ENCODE measurements at regions not wholly inside any gene's neighbourhood (a gene's known extent, or its start where the extent isn't known, plus 50 kb on each side); places are given as distances from the start of the nearest gene placed in this dataset.
A peak's percentile ranks its signal among the peaks of the same experiment; 100 is the strongest.
"Not testable (repeated sequence)": the region's sequence is repeated elsewhere in the genome, so short reads cannot be mapped to it uniquely, and the experiment has no call there.

DNA sequence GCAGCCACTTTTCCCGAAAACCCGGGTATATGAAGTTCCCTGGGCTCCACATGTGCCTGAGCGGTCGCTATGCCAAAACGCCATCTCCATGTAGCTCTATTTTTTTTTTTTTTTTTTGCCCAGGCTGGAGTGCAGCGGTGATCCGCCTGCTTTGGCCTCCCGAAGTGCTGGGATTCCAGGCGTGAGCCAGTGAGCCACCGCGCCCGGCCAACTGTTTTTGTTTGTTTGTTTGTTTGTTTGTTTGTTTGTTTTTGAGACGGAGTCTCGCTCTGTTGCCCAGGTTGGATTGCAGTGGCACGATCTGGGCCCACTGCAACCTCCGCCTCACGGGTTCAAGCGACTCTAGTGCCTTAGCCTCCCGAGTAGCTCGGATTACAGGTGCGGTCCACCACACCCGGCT, 237.5 kb upstream of the IRAK1BP1 start:
- Histone ChIP-seq H3K27ac (no peak overlapping the region), H3K36me3 (replicated peaks in 1 of 2) (no peaks in the 10 kb centered on the region), H3K9me3 (replicated peaks in 1 of 3) (no peaks in the 10 kb centered on the region), H3K4me3 (peak overlapping the region in 1 of 4 donors; percentile 50), H3K27me3 (no peaks in the 10 kb centered on the region), H3K4me1 (replicated peaks in 1 of 2) (no peaks in the 10 kb centered on the region)
- TF ChIP-seq, protein P1, sequence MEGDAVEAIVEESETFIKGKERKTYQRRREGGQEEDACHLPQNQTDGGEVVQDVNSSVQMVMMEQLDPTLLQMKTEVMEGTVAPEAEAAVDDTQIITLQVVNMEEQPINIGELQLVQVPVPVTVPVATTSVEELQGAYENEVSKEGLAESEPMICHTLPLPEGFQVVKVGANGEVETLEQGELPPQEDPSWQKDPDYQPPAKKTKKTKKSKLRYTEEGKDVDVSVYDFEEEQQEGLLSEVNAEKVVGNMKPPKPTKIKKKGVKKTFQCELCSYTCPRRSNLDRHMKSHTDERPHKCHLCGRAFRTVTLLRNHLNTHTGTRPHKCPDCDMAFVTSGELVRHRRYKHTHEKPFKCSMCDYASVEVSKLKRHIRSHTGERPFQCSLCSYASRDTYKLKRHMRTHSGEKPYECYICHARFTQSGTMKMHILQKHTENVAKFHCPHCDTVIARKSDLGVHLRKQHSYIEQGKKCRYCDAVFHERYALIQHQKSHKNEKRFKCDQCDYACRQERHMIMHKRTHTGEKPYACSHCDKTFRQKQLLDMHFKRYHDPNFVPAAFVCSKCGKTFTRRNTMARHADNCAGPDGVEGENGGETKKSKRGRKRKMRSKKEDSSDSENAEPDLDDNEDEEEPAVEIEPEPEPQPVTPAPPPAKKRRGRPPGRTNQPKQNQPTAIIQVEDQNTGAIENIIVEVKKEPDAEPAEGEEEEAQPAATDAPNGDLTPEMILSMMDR (IDR thresholded peaks at IDR 0.05), result no peak
- no peak for TF ChIP-seq POLR2A (IDR thresholded peaks at IDR 0.05)
- 87 to 90% (median 89%) methylated on average over 22 of the region's 22 CpGs for WGBS, 4 donors
- intact Hi-C loops (cut with DNase I), result no loop called here
- DNase-seq, result no peak

DNA sequence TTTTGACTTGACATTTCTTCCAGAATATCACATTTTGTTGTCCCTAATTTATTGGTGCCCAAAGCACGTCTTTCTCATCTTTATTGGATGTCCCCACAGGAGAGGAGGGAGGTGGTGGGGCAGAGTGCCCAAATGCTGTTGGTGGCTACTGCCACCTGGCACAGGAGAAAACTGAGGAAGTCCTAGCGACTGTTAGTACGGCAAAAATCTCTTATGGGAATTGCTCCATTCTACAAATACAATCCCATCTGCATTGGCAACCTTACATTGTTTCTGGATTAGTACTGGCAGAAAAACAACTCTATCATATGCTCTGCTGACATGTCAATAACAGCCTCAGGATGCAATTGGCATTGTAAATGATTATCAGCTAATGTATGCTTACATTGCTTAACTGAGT, 235.4 kb upstream of the IRAK1BP1 start:
- intact Hi-C loops (cut with DNase I), result no loop called here
- H3K36me3 ChIP-seq (replicated peaks in 1 of 2), result no peaks in the 10 kb centered on the region
- no peaks in the 10 kb centered on the region for H3K9me3 ChIP-seq (replicated peaks in 1 of 3)
- 44 to 54% (median 50%) methylated on average over 3 of the region's 3 CpGs for WGBS, 4 donors
- H3K27ac ChIP-seq, result no peak overlapping the region
- DNase-seq, result no peak
- no peaks in the 10 kb centered on the region for H3K27me3 ChIP-seq
- H3K4me1 ChIP-seq (replicated peaks in 1 of 2), result no peaks in the 10 kb centered on the region
- no peak for TF ChIP-seq POLR2A (IDR thresholded peaks at IDR 0.05)
- TF ChIP-seq, protein P1 (IDR thresholded peaks at IDR 0.05), result no peak
- H3K4me3 ChIP-seq, result no peak overlapping the region

DNA sequence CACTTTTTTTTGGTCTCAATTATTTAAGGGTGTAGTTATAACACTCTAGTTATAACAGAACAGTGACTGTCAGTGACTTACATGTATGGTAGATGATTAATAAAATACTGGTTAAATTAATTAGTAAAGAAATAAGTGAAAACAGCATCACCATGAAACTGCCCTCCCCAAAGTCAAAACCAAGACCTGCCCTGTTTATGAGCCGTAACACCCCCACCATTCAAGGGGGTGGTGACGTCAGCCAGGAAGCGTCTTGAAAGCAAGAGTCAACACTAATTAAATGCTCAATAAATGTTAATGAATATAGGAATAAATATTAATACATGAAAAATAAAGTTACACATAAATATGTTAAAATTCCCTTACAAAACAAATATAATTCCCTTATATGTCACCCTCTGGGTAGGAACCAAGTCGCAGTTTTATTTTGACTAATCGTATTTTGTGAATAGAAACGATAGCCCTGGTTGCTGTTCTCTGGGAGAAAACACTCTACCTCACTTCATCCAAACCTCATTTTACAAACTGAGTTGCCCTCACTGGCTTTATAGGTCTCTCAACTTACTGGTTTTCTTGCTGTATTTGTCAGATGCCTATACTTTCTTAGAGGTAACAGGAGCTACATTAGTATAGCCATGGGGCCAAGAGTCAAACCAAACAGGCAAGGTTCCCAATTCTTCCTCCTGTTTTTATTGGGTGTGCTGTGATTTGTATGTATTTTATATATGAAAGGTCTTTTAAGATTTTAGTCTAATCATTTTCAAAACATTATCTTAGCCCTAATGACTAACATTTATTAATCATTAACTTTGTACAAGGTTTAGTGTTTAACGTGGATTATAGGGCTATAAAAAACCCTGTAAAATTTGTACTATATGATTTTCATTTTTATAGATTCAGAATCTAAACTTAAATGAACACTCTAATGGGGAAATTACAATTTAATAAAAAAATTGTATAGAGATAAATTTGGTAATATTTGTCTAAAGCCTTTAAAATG, 227.9 kb upstream of the IRAK1BP1 start:
- H3K4me3 ChIP-seq, result no peak overlapping the region
- intact Hi-C loops (cut with DNase I), result no loop called here
- no peaks in the 10 kb centered on the region for H3K27me3 ChIP-seq
- no peaks in the 10 kb centered on the region for H3K36me3 ChIP-seq (replicated peaks in 1 of 2)
- no peak for DNase-seq
- WGBS, 4 donors, result 71 to 83% (median 80%) methylated on average over 7 of the region's 7 CpGs
- H3K27ac ChIP-seq, result no peak overlapping the region
- no peaks in the 10 kb centered on the region for H3K4me1 ChIP-seq (replicated peaks in 1 of 2)
- TF ChIP-seq POLR2A (IDR thresholded peaks at IDR 0.05), result no peak
- TF ChIP-seq, protein P1 (IDR thresholded peaks at IDR 0.05), result no peak
- no peaks in the 10 kb centered on the region for H3K9me3 ChIP-seq (replicated peaks in 1 of 3)

DNA sequence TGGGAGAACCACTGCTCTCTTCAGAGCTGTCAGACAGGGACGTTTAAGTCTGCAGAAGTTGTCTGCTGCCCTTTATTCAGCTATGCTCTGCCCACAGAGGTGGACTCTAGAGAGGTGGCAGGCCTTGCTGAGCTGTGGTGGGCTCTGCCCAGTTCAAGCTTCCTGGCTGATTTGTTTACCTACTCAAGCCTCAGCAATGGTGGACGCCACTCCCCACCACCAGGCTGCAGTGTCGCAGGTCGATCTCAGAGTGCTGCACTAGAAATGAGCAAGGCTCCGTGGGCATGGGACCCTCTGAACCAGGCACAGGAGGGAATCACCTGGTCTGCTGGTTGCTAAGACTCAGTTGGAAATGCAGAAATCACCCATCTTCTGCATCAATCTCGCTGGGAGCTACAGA, 223.4 kb upstream of the IRAK1BP1 start:
- H3K4me1 ChIP-seq (replicated peaks in 1 of 2); H3K4me3 ChIP-seq; DNase-seq; intact Hi-C loops (cut with DNase I); H3K27me3 ChIP-seq; H3K27ac ChIP-seq; H3K36me3 ChIP-seq (replicated peaks in 1 of 2); H3K9me3 ChIP-seq (replicated peaks in 1 of 3): not testable (repeated sequence)
- WGBS, 4 donors, result 63 to 76% (median 66%) methylated on average over 3 to 6 of the region's 6 CpGs

DNA sequence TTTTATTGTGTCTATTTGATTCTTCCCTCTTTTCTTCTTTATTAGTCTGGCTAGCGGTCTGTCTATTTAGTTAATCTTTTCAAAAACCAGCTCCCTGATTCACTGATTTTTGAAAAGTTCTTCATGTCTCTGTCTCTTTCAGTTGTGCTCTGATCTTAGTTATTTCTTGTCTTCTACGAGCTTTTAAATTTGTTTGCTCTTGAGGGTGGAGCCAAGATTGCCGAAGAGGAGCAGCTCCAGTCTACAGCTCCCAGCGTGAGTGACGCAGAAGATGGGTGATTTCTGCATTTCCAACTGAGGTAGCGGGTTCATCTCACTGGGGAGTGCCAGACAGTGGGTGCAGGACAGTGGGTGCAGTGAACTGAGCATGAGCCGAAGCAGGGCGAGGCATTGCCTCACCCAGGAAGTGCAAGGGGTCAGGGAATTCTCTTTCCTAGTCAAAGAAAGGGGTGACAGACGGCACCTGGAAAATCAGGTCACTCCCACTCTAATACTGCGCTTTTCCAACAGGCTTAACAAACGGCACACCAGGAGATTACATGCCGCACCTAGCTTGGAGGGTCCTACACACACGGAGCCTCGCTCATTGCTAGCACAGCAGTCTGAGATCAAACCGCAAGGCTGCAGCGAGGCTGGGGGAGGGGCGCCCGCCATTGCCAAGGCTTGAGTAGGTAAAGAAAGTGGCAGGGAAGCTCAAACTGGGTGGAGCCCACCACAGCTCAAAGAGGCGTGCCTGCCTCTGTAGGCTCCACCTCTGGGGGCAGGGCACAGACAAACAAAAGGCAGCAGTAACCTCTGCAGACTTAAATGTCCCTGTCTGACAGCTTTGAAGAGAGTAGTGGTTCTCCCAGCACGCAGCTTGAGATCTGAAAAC, 220.6 kb upstream of the IRAK1BP1 start:
- H3K27ac ChIP-seq; intact Hi-C loops (cut with DNase I); H3K36me3 ChIP-seq (replicated peaks in 1 of 2); H3K9me3 ChIP-seq (replicated peaks in 1 of 3); H3K4me1 ChIP-seq (replicated peaks in 1 of 2); H3K27me3 ChIP-seq; H3K4me3 ChIP-seq; DNase-seq: not testable (repeated sequence)
- 80 to 86% (median 83%) methylated on average over 16 to 20 of the region's 20 CpGs for WGBS, 4 donors

DNA sequence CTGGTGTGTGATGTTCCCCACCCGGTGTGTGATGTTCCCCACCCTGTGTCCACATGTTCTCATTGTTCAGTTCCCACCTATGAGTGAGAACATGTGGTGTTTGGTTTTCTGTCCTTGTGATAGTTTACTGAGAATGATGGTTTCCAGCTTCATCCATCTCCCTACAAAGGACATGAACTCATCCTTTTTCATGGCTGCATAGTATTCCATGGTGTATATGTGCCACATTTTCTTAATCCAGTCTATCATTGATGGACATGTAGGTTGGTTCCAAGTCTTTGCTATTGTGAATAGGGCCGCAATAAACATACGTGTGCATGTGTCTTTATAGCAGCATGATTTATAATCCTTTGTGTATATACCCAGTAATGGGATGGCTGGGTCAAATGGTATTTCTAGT, 201.5 kb upstream of the IRAK1BP1 start:
- H3K27ac ChIP-seq; H3K4me1 ChIP-seq (replicated peaks in 1 of 2); H3K9me3 ChIP-seq (replicated peaks in 1 of 3); intact Hi-C loops (cut with DNase I); H3K27me3 ChIP-seq; H3K4me3 ChIP-seq; DNase-seq; H3K36me3 ChIP-seq (replicated peaks in 1 of 2): not testable (repeated sequence)
- WGBS, 4 donors, result 91 to 96% (median 94%) methylated on average over 3 of the region's 3 CpGs

All from adrenal gland (tissue), 9 donors.